ENCODE measurements at regions not wholly inside any gene's neighbourhood (a gene's known extent, or its start where the extent isn't known, plus 50 kb on each side); places are given as distances from the start of the nearest gene placed in this dataset.

GRCh38 chr10:47123716-47124288, 176.2 kb upstream of the GDF10 start:
- Mint-ChIP-seq H3K4me1 (peaks cover 2% of the 10 kb centered on the region), H3K27me3 (no peaks in the 10 kb centered on the region), H3K27ac (no peak overlapping the region), H3K36me3 (ENCODE audit: low read depth) (no peaks in the 10 kb centered on the region), H3K9me3 (no peaks in the 10 kb centered on the region), H3K4me3 (no peak overlapping the region)
- CTCF ChIA-PET: no interaction called here
- POLR2A ChIA-PET: no interaction called here
- DNase-seq: no peak

- Mint-ChIP-seq H3K4me3 (no peak overlapping the region), H3K9me3 (no peaks in the 10 kb centered on the region), H3K27ac (no peak overlapping the region), H3K36me3 (ENCODE audit: low read depth) (no peaks in the 10 kb centered on the region), H3K4me1 (peaks cover 2% of the 10 kb centered on the region), H3K27me3 (no peaks in the 10 kb centered on the region)
- ChIA-PET CTCF (no interaction called here), POLR2A (no interaction called here)
- no peak for DNase-seq
These were observed 172.7 kb upstream of the GDF10 start for GRCh38 chr10:47127188-47127785.

GRCh38 chr10:47130491-47130890, 169.5 kb upstream of the GDF10 start:
- peaks cover 2% of the 10 kb centered on the region for H3K4me1 Mint-ChIP-seq
- H3K4me3 Mint-ChIP-seq: no peak overlapping the region
- no peaks in the 10 kb centered on the region for H3K36me3 Mint-ChIP-seq (ENCODE audit: low read depth)
- POLR2A ChIA-PET: no interaction called here
- H3K27me3 Mint-ChIP-seq: no peaks in the 10 kb centered on the region
- no peak for DNase-seq
- H3K27ac Mint-ChIP-seq: no peak overlapping the region
- CTCF ChIA-PET: no interaction called here
- no peaks in the 10 kb centered on the region for H3K9me3 Mint-ChIP-seq

GRCh38 chr10:47133871-47134570, 166.0 kb upstream of the GDF10 start:
- DNase-seq: no peak
- Mint-ChIP-seq H3K36me3 (ENCODE audit: low read depth) (no peaks in the 10 kb centered on the region), H3K27ac (no peak overlapping the region), H3K4me3 (no peak overlapping the region), H3K27me3 (no peaks in the 10 kb centered on the region), H3K9me3 (no peaks in the 10 kb centered on the region), H3K4me1 (no peaks in the 10 kb centered on the region)
- CTCF ChIA-PET: no interaction called here
- POLR2A ChIA-PET: no interaction called here

- DNase-seq: no peak
- H3K36me3 Mint-ChIP-seq (ENCODE audit: low read depth): no peaks in the 10 kb centered on the region
- no peak overlapping the region for H3K4me3 Mint-ChIP-seq
- H3K27ac Mint-ChIP-seq: no peak overlapping the region
- no peaks in the 10 kb centered on the region for H3K4me1 Mint-ChIP-seq
- no peaks in the 10 kb centered on the region for H3K9me3 Mint-ChIP-seq
- POLR2A ChIA-PET: no interaction called here
- CTCF ChIA-PET: interaction anchor here (0.5 kb wide), 1 partner anchor 82 kb away, joined by 4 read pairs; no protein-coding TSS in a partner anchor
- no peaks in the 10 kb centered on the region for H3K27me3 Mint-ChIP-seq
These were observed 163.1 kb upstream of the GDF10 start for GRCh38 chr10:47136866-47137265.

GRCh38 chr10:47137311-47137851, 162.6 kb upstream of the GDF10 start:
- CTCF ChIA-PET: no interaction called here
- Mint-ChIP-seq H3K9me3 (no peaks in the 10 kb centered on the region), H3K4me1 (no peaks in the 10 kb centered on the region), H3K4me3 (no peak overlapping the region), H3K27ac (no peak overlapping the region), H3K27me3 (no peaks in the 10 kb centered on the region), H3K36me3 (ENCODE audit: low read depth) (no peaks in the 10 kb centered on the region)
- DNase-seq: no peak
- POLR2A ChIA-PET: no interaction called here

- no peak for DNase-seq
- Mint-ChIP-seq H3K9me3 (no peaks in the 10 kb centered on the region), H3K36me3 (ENCODE audit: low read depth) (no peaks in the 10 kb centered on the region), H3K4me3 (no peak overlapping the region), H3K27me3 (no peaks in the 10 kb centered on the region), H3K27ac (no peak overlapping the region), H3K4me1 (no peaks in the 10 kb centered on the region)
- POLR2A ChIA-PET: no interaction called here
- CTCF ChIA-PET: interaction anchor here (0.6 kb wide), 1 partner anchor 134 kb away, joined by 4 read pairs; no protein-coding TSS in a partner anchor
These were observed 160.9 kb upstream of the GDF10 start for GRCh38 chr10:47139121-47139520.

- no peak overlapping the region for H3K27ac Mint-ChIP-seq
- H3K27me3 Mint-ChIP-seq: no peaks in the 10 kb centered on the region
- ChIA-PET POLR2A (no interaction called here), CTCF (no interaction called here)
- H3K9me3 Mint-ChIP-seq: no peaks in the 10 kb centered on the region
- DNase-seq: no peak
- H3K4me3 Mint-ChIP-seq: no peak overlapping the region
- H3K4me1 Mint-ChIP-seq: no peaks in the 10 kb centered on the region
- no peaks in the 10 kb centered on the region for H3K36me3 Mint-ChIP-seq (ENCODE audit: low read depth)
These were observed 159.1 kb upstream of the GDF10 start for GRCh38 chr10:47140761-47141348.

GRCh38 chr10:47141349-47141748, 158.6 kb upstream of the GDF10 start:
- Mint-ChIP-seq H3K36me3 (ENCODE audit: low read depth) (no peaks in the 10 kb centered on the region), H3K4me3 (no peak overlapping the region), H3K27me3 (no peaks in the 10 kb centered on the region), H3K27ac (no peak overlapping the region), H3K4me1 (no peaks in the 10 kb centered on the region), H3K9me3 (no peaks in the 10 kb centered on the region)
- DNase-seq: no peak
- CTCF ChIA-PET: no interaction called here
- POLR2A ChIA-PET: no interaction called here

GRCh38 chr10:47143072-47143471, 156.9 kb upstream of the GDF10 start:
- ChIA-PET POLR2A (no interaction called here), CTCF (no interaction called here)
- H3K4me1 Mint-ChIP-seq: no peaks in the 10 kb centered on the region
- H3K36me3 Mint-ChIP-seq (ENCODE audit: low read depth): no peaks in the 10 kb centered on the region
- no peak for DNase-seq
- H3K4me3 Mint-ChIP-seq: no peak overlapping the region
- no peak overlapping the region for H3K27ac Mint-ChIP-seq
- H3K27me3 Mint-ChIP-seq: no peaks in the 10 kb centered on the region
- H3K9me3 Mint-ChIP-seq: no peaks in the 10 kb centered on the region

- ChIA-PET CTCF (no interaction called here), POLR2A (no interaction called here)
- H3K9me3 Mint-ChIP-seq: no peaks in the 10 kb centered on the region
- no peaks in the 10 kb centered on the region for H3K4me1 Mint-ChIP-seq
- no peak for DNase-seq
- no peaks in the 10 kb centered on the region for H3K27me3 Mint-ChIP-seq
- H3K36me3 Mint-ChIP-seq (ENCODE audit: low read depth): no peaks in the 10 kb centered on the region
- H3K4me3 Mint-ChIP-seq: no peak overlapping the region
- no peak overlapping the region for H3K27ac Mint-ChIP-seq
These were observed 156.5 kb upstream of the GDF10 start for GRCh38 chr10:47143473-47143872.

GRCh38 chr10:47144525-47144924, 155.5 kb upstream of the GDF10 start:
- ChIA-PET POLR2A (no interaction called here), CTCF (no interaction called here)
- Mint-ChIP-seq H3K27ac (no peak overlapping the region), H3K36me3 (ENCODE audit: low read depth) (no peaks in the 10 kb centered on the region), H3K27me3 (peaks cover 2% of the 10 kb centered on the region), H3K4me3 (no peak overlapping the region), H3K4me1 (no peaks in the 10 kb centered on the region), H3K9me3 (no peaks in the 10 kb centered on the region)
- no peak for DNase-seq

- Mint-ChIP-seq H3K4me1 (no peaks in the 10 kb centered on the region), H3K36me3 (ENCODE audit: low read depth) (no peaks in the 10 kb centered on the region), H3K9me3 (no peaks in the 10 kb centered on the region), H3K27me3 (peaks cover 2% of the 10 kb centered on the region), H3K27ac (no peak overlapping the region), H3K4me3 (no peak overlapping the region)
- DNase-seq: no peak
- ChIA-PET CTCF (no interaction called here), POLR2A (no interaction called here)
These were observed 154.6 kb upstream of the GDF10 start for GRCh38 chr10:47145290-47145934.
